HepG2 (cell line): ENCODE measurements at regions not wholly inside any gene's neighbourhood (a gene's known extent, or its start where the extent isn't known, plus 50 kb on each side); places are given as distances from the start of the nearest gene placed in this dataset.

Experiments
- CREM ChIP-seq, 2 experiments: sonication (generic) in 1 of 2; formaldehyde crosslinking in 1 of 2; IDR thresholded peaks; 2 replicates each; pipeline versions ENCODE4 v1.4.0 to v1.6.1; 2016 to 2020; ENCODE audit warnings: antibody characterized with exemption in 1 of 2, mild to moderate bottlenecking in 1 of 2, missing genetic modification reagents in 1 of 2
- ELK4 ChIP-seq: sonication (generic); formaldehyde crosslinking; IDR thresholded peaks from 2 replicates; pipeline ENCODE4 v1.9.0; 2021; ENCODE audit warnings: missing genetic modification reagents, borderline replicate concordance
- GLMP ChIP-seq: sonication (generic); formaldehyde crosslinking; IDR thresholded peaks from 2 replicates; pipeline ENCODE4 v1.9.0; 2021; ENCODE audit warnings: missing genetic modification reagents, mild to moderate bottlenecking, borderline replicate concordance
- GTF2F1 ChIP-seq: fragments of 150-350 bp; IDR thresholded peaks from 2 replicates; pipeline ENCODE4 v1.6.1; 2014; ENCODE audit warnings: low read length
- KLF16 ChIP-seq, 2 experiments: sonication (generic) in 1 of 2; formaldehyde crosslinking in 1 of 2; IDR thresholded peaks; 2 replicates each; pipeline versions ENCODE4 v1.6.1 to v1.8.0; 2016 to 2023; ENCODE audit warnings: missing genetic modification reagents in 2 of 2, missing compliant biosample characterization in 1 of 2
- MAF1 ChIP-seq: sonication (generic); formaldehyde crosslinking; IDR thresholded peaks from 2 replicates; pipeline ENCODE4 v1.5.0; 2020; ENCODE audit warnings: missing genetic modification reagents, borderline replicate concordance
- MATR3 ChIP-seq: sonication (generic); formaldehyde crosslinking; IDR thresholded peaks from 2 replicates; pipeline ENCODE4 v1.4.0; 2020; ENCODE audit warnings: missing genetic modification reagents
- MAX ChIP-seq: IDR thresholded peaks from 2 replicates; pipeline ENCODE4 v1.6.1; 2012; ENCODE audit warnings: inconsistent platforms
- MED1 ChIP-seq: sonication (generic); formaldehyde crosslinking; IDR thresholded peaks from 2 replicates; pipeline ENCODE4 v1.4.0; 2020; ENCODE audit warnings: missing genetic modification reagents
- MLLT10 ChIP-seq: sonication (generic); formaldehyde crosslinking; IDR thresholded peaks from 2 replicates; pipeline ENCODE4 v1.4.0; 2020; ENCODE audit warnings: missing genetic modification reagents
- NFATC3 ChIP-seq: sonication (generic); formaldehyde crosslinking; IDR thresholded peaks from 2 replicates; pipeline ENCODE4 v1.5.1; 2020; ENCODE audit warnings: mild to moderate bottlenecking, missing genetic modification reagents
- NONO ChIP-seq, 2 experiments: fragments of 450-650 bp in 1 of 2; sonication (generic) in 1 of 2; formaldehyde crosslinking in 1 of 2; IDR thresholded peaks in 1 of 2; conservative IDR thresholded peaks in 1 of 2; 2 replicates each; pipeline versions ENCODE4 v1.6.1 to v1.8.0; 2017 to 2022; ENCODE audit warnings: mild to moderate bottlenecking in 1 of 2, missing genetic modification reagents in 1 of 2, moderate library complexity in 1 of 2
- NR2F6 ChIP-seq, 2 experiments: IDR thresholded peaks; 2 replicates each; pipeline ENCODE4 v1.6.1; 2016; ENCODE audit warnings: antibody characterized with exemption in 1 of 2, mild to moderate bottlenecking in 1 of 2
- PBX3 ChIP-seq: sonication (generic); formaldehyde crosslinking; IDR thresholded peaks from 2 replicates; pipeline ENCODE4 v1.8.1; 2023; ENCODE audit warnings: missing genetic modification reagents, inconsistent platforms, borderline replicate concordance
- RBFOX2 ChIP-seq: fragments of 200-400 bp; formaldehyde crosslinking; IDR thresholded peaks from 2 replicates; pipeline ENCODE4 v1.6.1; 2017; ENCODE audit warnings: low read depth, mild to moderate bottlenecking, low read length
- SAP130 ChIP-seq: IDR thresholded peaks from 2 replicates; pipeline ENCODE4 v1.6.1; 2016; ENCODE audit warnings: low read depth
- SMYD3 ChIP-seq: sonication (generic); formaldehyde crosslinking; IDR thresholded peaks from 2 replicates; pipeline ENCODE4 v1.8.1; 2023; ENCODE audit warnings: mild to moderate bottlenecking, missing genetic modification reagents
- ZNF230 ChIP-seq: sonication (generic); formaldehyde crosslinking; IDR thresholded peaks from 2 replicates; pipeline ENCODE4 v1.4.0; 2020; ENCODE audit warnings: mild to moderate bottlenecking, missing genetic modification reagents
- ZNF256 ChIP-seq: sonication (generic); formaldehyde crosslinking; conservative IDR thresholded peaks from 2 replicates; pipeline ENCODE4 v1.4.0; 2020; ENCODE audit warnings: missing genetic modification reagents
- ZNF326 ChIP-seq: sonication (generic); formaldehyde crosslinking; IDR thresholded peaks from 2 replicates; pipeline ENCODE4 v1.4.0; 2020; ENCODE audit warnings: missing genetic modification reagents, borderline replicate concordance
- ZNF513 ChIP-seq: sonication (generic); formaldehyde crosslinking; conservative IDR thresholded peaks from 2 replicates; pipeline ENCODE4 v1.5.0; 2020; ENCODE audit warnings: missing genetic modification reagents
- ZNF564 ChIP-seq: sonication (generic); formaldehyde crosslinking; IDR thresholded peaks from 2 replicates; pipeline ENCODE4 v1.8.1; 2023; ENCODE audit warnings: mild to moderate bottlenecking, missing genetic modification reagents
- ZNF644 ChIP-seq: IDR thresholded peaks from 2 replicates; pipeline ENCODE4 v1.6.1; 2016; ENCODE audit warnings: low read depth
- ZNF788 ChIP-seq: sonication (generic); formaldehyde crosslinking; IDR thresholded peaks from 2 replicates; pipeline ENCODE4 v1.5.0; 2020; ENCODE audit warnings: mild to moderate bottlenecking, missing genetic modification reagents, borderline replicate concordance
- ZSCAN25 ChIP-seq: sonication (generic); formaldehyde crosslinking; IDR thresholded peaks from 2 replicates; pipeline ENCODE4 v1.8.0; 2022; ENCODE audit warnings: mild to moderate bottlenecking, missing genetic modification reagents
- ZUFSP ChIP-seq: sonication (generic); formaldehyde crosslinking; IDR thresholded peaks from 2 replicates; pipeline ENCODE4 v1.9.0; 2021; ENCODE audit warnings: missing genetic modification reagents, mild to moderate bottlenecking, borderline replicate concordance

GRCh38 chr13:33640832-33641231 lies 177.1 kb upstream of the RFC3 start (continued):
- TF ChIP-seq ZUFSP (CRISPR knock-in tag), result no peak
- no peak for TF ChIP-seq RBFOX2
- TF ChIP-seq SMYD3 (CRISPR knock-in tag), result no peak
- TF ChIP-seq GLMP (CRISPR knock-in tag), result no peak
- TF ChIP-seq MATR3 (CRISPR knock-in tag), result no peak
- no peak for TF ChIP-seq ZNF326 (CRISPR knock-in tag)
- TF ChIP-seq NFATC3, result no peak
- TF ChIP-seq ZNF644 (CRISPR knock-in tag), result no peak
- no peak for TF ChIP-seq ZNF564 (CRISPR knock-in tag)
- TF ChIP-seq GTF2F1, result no peak
- peak; percentile 42; the same call in 1 of the 2 replicates for TF ChIP-seq CREM (IDR thresholded peaks at IDR 0.05)
- TF ChIP-seq CREM (CRISPR knock-in tag; IDR thresholded peaks at IDR 0.05), result no peak
- TF ChIP-seq MLLT10 (CRISPR knock-in tag), result no peak
- TF ChIP-seq ZSCAN25 (CRISPR knock-in tag), result no peak
- TF ChIP-seq NR2F6 (IDR thresholded peaks at IDR 0.05), result peak; percentile 66
- TF ChIP-seq NR2F6 (CRISPR knock-in tag; IDR thresholded peaks at IDR 0.05), result peak; percentile 31; the same call in 1 of the 2 replicates
- TF ChIP-seq MED1 (CRISPR knock-in tag), result peak; percentile 53
- peak; percentile 7; the same call in 1 of the 2 replicates for TF ChIP-seq SAP130 (CRISPR knock-in tag)
- TF ChIP-seq ZNF788 (CRISPR knock-in tag), result no peak
- TF ChIP-seq MAX, result no peak
- TF ChIP-seq ZNF256 (CRISPR knock-in tag), result no peak
- no peak for TF ChIP-seq ELK4
- no peak for TF ChIP-seq ZNF230 (CRISPR knock-in tag)
- no peak for TF ChIP-seq KLF16 (CRISPR knock-in tag; IDR thresholded peaks at IDR 0.05)
- TF ChIP-seq NONO (IDR thresholded peaks at IDR 0.05), result no peak
- TF ChIP-seq NONO (CRISPR knock-in tag; conservative IDR thresholded peaks at IDR 0.05), result no peak
- no peak for TF ChIP-seq ZNF513
- TF ChIP-seq PBX3 (CRISPR knock-in tag), result no peak
- TF ChIP-seq MAF1 (CRISPR knock-in tag), result no peak
